ENCODE measurements at regions not wholly inside any gene's neighbourhood (a gene's known extent, or its start where the extent isn't known, plus 50 kb on each side); places are given as distances from the start of the nearest gene placed in this dataset.

DNA sequence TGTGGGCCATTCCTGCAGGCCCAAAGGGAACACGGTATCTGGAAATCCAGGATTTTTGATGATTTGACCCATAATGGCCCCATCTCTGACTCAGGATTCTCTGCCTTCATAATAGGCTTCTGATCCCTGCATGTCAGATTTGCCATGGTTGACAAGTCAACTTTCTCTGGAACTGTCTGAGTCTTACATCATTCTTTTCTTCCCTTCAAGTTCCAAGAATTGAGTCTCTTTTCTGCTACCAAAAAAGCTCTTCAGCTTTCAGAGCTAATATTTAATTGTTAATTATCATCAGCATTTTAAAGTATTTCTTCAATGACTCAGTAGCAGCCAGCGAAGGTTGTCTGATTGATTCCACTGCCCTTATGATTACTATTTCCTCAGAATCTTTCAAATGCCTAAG lies 244.4 kb upstream of the COL8A1 start:
- TF ChIP-seq, protein P1, sequence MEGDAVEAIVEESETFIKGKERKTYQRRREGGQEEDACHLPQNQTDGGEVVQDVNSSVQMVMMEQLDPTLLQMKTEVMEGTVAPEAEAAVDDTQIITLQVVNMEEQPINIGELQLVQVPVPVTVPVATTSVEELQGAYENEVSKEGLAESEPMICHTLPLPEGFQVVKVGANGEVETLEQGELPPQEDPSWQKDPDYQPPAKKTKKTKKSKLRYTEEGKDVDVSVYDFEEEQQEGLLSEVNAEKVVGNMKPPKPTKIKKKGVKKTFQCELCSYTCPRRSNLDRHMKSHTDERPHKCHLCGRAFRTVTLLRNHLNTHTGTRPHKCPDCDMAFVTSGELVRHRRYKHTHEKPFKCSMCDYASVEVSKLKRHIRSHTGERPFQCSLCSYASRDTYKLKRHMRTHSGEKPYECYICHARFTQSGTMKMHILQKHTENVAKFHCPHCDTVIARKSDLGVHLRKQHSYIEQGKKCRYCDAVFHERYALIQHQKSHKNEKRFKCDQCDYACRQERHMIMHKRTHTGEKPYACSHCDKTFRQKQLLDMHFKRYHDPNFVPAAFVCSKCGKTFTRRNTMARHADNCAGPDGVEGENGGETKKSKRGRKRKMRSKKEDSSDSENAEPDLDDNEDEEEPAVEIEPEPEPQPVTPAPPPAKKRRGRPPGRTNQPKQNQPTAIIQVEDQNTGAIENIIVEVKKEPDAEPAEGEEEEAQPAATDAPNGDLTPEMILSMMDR (conservative IDR thresholded peaks at IDR 0.05; ENCODE audit: low read length), result no peak
- no peak for TF ChIP-seq EZH2phosphoT487 (IDR thresholded peaks at IDR 0.05; ENCODE audit: borderline replicate concordance)
